H9 (cell line): ENCODE measurements at regions not wholly inside any gene's neighbourhood (a gene's known extent, or its start where the extent isn't known, plus 50 kb on each side); places are given as distances from the start of the nearest gene placed in this dataset.

ENCODE experiments used
- DNase-seq: peaks from one replicate; pipeline ENCODE4 v3.0.0-alpha.2; 2017
- H2AFZ ChIP-seq: one replicate; pipeline ENCODE4 v1.6.1; 2013; ENCODE audit warnings: mild to moderate bottlenecking, low read length, control low read depth, moderate library complexity
- H2AK5ac ChIP-seq: 2 replicates; pipeline ENCODE4 v1.6.1; 2013; ENCODE audit warnings: low read length, control low read depth, mixed read lengths; ENCODE audit not compliant: insufficient read length
- H2BK120ac ChIP-seq: one replicate; pipeline ENCODE4 v1.6.1; 2013; ENCODE audit warnings: low read depth, mild to moderate bottlenecking, low read length, control low read depth, inconsistent platforms; ENCODE audit not compliant: poor library complexity, severe bottlenecking
- H2BK12ac ChIP-seq: 2 replicates; pipeline ENCODE4 v1.6.1; 2013; ENCODE audit warnings: low read length, control low read depth, mixed read lengths, low read depth; ENCODE audit not compliant: insufficient read length
- H2BK15ac ChIP-seq: 2 replicates; pipeline ENCODE4 v1.6.1; 2013; ENCODE audit warnings: low read depth, low read length, control low read depth
- H2BK20ac ChIP-seq: one replicate; pipeline ENCODE4 v1.6.1; 2013; ENCODE audit warnings: low read depth, mild to moderate bottlenecking, low read length, control low read depth, inconsistent platforms; ENCODE audit not compliant: poor library complexity, severe bottlenecking
- H2BK5ac ChIP-seq: 2 replicates; pipeline ENCODE4 v1.6.1; 2013; ENCODE audit warnings: low read length, control low read depth, mixed read lengths; ENCODE audit not compliant: insufficient read length
- H3K14ac ChIP-seq: 2 replicates; pipeline ENCODE4 v1.6.1; 2013; ENCODE audit warnings: low read length, control low read depth; ENCODE audit not compliant: insufficient read depth
- H3K18ac ChIP-seq: 2 replicates; pipeline ENCODE4 v1.6.1; 2013; ENCODE audit warnings: low read depth, mild to moderate bottlenecking, mixed read lengths, low read length, control low read depth; ENCODE audit not compliant: insufficient read length
- H3K23ac ChIP-seq: 2 replicates; pipeline ENCODE4 v1.6.1; 2013; ENCODE audit warnings: low read length, control low read depth, mixed read lengths, low read depth; ENCODE audit not compliant: insufficient read length
- H3K23me2 ChIP-seq: 2 replicates; pipeline ENCODE4 v1.6.1; 2013; ENCODE audit warnings: low read depth, mild to moderate bottlenecking, mixed read lengths, low read length, control low read depth; ENCODE audit not compliant: insufficient read length, poor library complexity, severe bottlenecking
- H3K27ac ChIP-seq: 2 replicates; pipeline ENCODE4 v1.5.1; 2013; ENCODE audit warnings: low read length, control low read depth, mixed read lengths, low read depth; ENCODE audit not compliant: insufficient read length
- H3K27me3 ChIP-seq: 2 replicates; pipeline ENCODE4 v1.6.1; 2013; ENCODE audit warnings: low read length, control low read depth, inconsistent platforms; ENCODE audit not compliant: insufficient read depth
- H3K4ac ChIP-seq: 2 replicates; pipeline ENCODE4 v1.6.1; 2013; ENCODE audit warnings: low read depth, mild to moderate bottlenecking, control low read depth, inconsistent platforms, low read length, moderate library complexity
- H3K4me1 ChIP-seq: 2 replicates; pipeline ENCODE4 v1.6.1; 2013; ENCODE audit warnings: low read length, control low read depth, inconsistent platforms; ENCODE audit not compliant: insufficient read depth
- H3K4me2 ChIP-seq: 2 replicates; pipeline ENCODE4 v1.6.1; 2013; ENCODE audit warnings: low read length, control low read depth, mixed read lengths; ENCODE audit not compliant: insufficient read length, insufficient read depth
- H3K56ac ChIP-seq: 2 replicates; pipeline ENCODE4 v1.6.1; 2013; ENCODE audit warnings: low read depth, mild to moderate bottlenecking, mixed read lengths, low read length, control low read depth; ENCODE audit not compliant: insufficient read length
- H3K79me1 ChIP-seq: 2 replicates; pipeline ENCODE4 v1.6.1; 2013; ENCODE audit warnings: low read depth, mild to moderate bottlenecking, moderate library complexity, low read length, control low read depth, inconsistent platforms; ENCODE audit not compliant: insufficient read depth, poor library complexity, severe bottlenecking
- H3K79me2 ChIP-seq: 2 replicates; pipeline ENCODE4 v1.6.1; 2013; ENCODE audit warnings: low read length, control low read depth, inconsistent platforms; ENCODE audit not compliant: insufficient read depth
- H3K9ac ChIP-seq: 2 replicates; pipeline ENCODE4 v1.6.1; 2013; ENCODE audit warnings: low read length, control low read depth, mixed read lengths; ENCODE audit not compliant: insufficient read length; ENCODE audit errors: extremely low read depth
- H3K9me3 ChIP-seq: one replicate; pipeline ENCODE4 v1.6.1; 2013; ENCODE audit warnings: low read depth, low read length, inconsistent platforms; ENCODE audit not compliant: control insufficient read depth
- H3T11ph ChIP-seq: one replicate; pipeline ENCODE4 v1.6.1; 2013; ENCODE audit warnings: mild to moderate bottlenecking, low read length, control low read depth, inconsistent platforms
- H4K20me1 ChIP-seq: one replicate; pipeline ENCODE4 v1.6.1; 2013; ENCODE audit not compliant: control insufficient read depth, insufficient read length, insufficient read depth
- H4K5ac ChIP-seq: 2 replicates; pipeline ENCODE4 v1.6.1; 2013; ENCODE audit warnings: low read depth, mild to moderate bottlenecking, mixed read lengths, low read length, control low read depth; ENCODE audit not compliant: insufficient read length
- H4K8ac ChIP-seq: replicated peaks from 2 replicates; pipeline ENCODE4 v1.6.1; 2013; ENCODE audit warnings: low read length, control low read depth, mixed read lengths, low read depth; ENCODE audit not compliant: insufficient read length
- H4K91ac ChIP-seq: 2 replicates; pipeline ENCODE4 v1.6.1; 2013; ENCODE audit warnings: low read depth, mild to moderate bottlenecking, moderate library complexity, mixed read lengths, low read length, control low read depth; ENCODE audit not compliant: insufficient read length
- H3K27ac Mint-ChIP-seq, 3 experiments: 2 replicates in 2 of 3; 3 replicates in 1 of 3; pipeline ENCODE4 v1.8.0; 2020 to 2021; ENCODE audit warnings: mixed read lengths in 3 of 3, mild to moderate bottlenecking in 1 of 3, moderate library complexity in 1 of 3
- H3K27me3 Mint-ChIP-seq: 2 replicates; pipeline ENCODE4 v1.8.0; 2021; ENCODE audit warnings: low read depth, mild to moderate bottlenecking, moderate library complexity, mixed read lengths
- H3K36me3 Mint-ChIP-seq, 3 experiments: 2 replicates in 2 of 3; 3 replicates in 1 of 3; pipeline ENCODE4 v1.8.0; 2020 to 2021; ENCODE audit warnings: low read depth in 3 of 3, mixed read lengths in 3 of 3; ENCODE audit not compliant: insufficient read depth in 1 of 3
- H3K4me1 Mint-ChIP-seq, 2 experiments: 2 replicates each; pipeline ENCODE4 v1.8.0; 2020; ENCODE audit warnings: mixed read lengths in 2 of 2
- H3K4me3 Mint-ChIP-seq, 2 experiments: 2 replicates in 1 of 2; 3 replicates in 1 of 2; pipeline ENCODE4 v1.8.0; 2020 to 2021; ENCODE audit warnings: mild to moderate bottlenecking in 2 of 2, mixed read lengths in 2 of 2, moderate library complexity in 1 of 2
- H3K9me3 Mint-ChIP-seq, 2 experiments: 2 replicates in 1 of 2; 3 replicates in 1 of 2; pipeline ENCODE4 v1.8.0; 2020; ENCODE audit warnings: mild to moderate bottlenecking in 2 of 2, mixed read lengths in 2 of 2, moderate library complexity in 1 of 2
- CTCF ChIP-seq: fragments of 200-600 bp; sonication (generic); conservative IDR thresholded peaks from 3 replicates; pipeline ENCODE4 v1.8.0; 2021; ENCODE audit warnings: antibody characterized with exemption, mild to moderate bottlenecking
- WGBS: extraction: QIAGEN DNeasy Blood & Tissue Kit; methylation state at CpG from one replicate; pipeline ENCODE4 v1.1.7; 2013; ENCODE audit warnings: missing lambda C conversion rate, low lambda C conversion rate, mixed read lengths; ENCODE audit not compliant: insufficient read length; ENCODE audit errors: extremely low coverage; 5-methylcytosine and 5-hydroxymethylcytosine counted together

DNA sequence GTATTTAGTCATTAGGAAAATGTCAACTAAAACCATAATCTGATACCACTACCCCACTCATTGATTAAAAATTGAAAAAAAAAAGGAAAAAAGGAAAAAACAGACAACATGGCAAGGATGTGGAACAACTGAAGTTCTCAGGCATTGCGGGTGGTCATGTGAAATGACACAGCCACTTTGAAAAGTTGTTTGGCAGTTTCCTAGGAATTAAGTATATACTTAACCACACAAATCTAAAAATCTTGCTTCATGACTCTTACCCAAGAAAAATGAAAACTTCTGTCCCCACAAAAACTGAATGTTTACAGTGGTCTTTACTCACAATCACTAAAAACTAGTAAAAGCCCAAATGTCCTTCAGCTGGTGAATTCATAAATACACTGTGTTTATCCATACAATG, 254.5 kb downstream of the AHR start:
- no peak overlapping the region for H3T11ph ChIP-seq
- H2BK20ac ChIP-seq: no peak overlapping the region
- no peak overlapping the region for H2BK15ac ChIP-seq
- no peaks in the 10 kb centered on the region for H3K4me1 ChIP-seq
- H3K23me2 ChIP-seq: no peaks in the 10 kb centered on the region
- no peaks in the 10 kb centered on the region for H3K79me1 ChIP-seq
- no peak for DNase-seq
- H3K27ac ChIP-seq: no peak overlapping the region
- Mint-ChIP-seq H3K27me3 (no peaks in the 10 kb centered on the region), H3K4me1 (no peaks in the 10 kb centered on the region), H3K9me3 (no peaks in the 10 kb centered on the region; a peak in 1 of 5 replicates), H3K36me3 (no peaks in the 10 kb centered on the region), H3K27ac (no peak overlapping the region), H3K4me3 (no peak overlapping the region)
- H4K8ac ChIP-seq: no peak overlapping the region
- H3K79me2 ChIP-seq: no peaks in the 10 kb centered on the region
- no peak overlapping the region for H2BK120ac ChIP-seq
- no peak overlapping the region for H3K4ac ChIP-seq
- no peak overlapping the region for H3K4me2 ChIP-seq
- H2AK5ac ChIP-seq: no peak overlapping the region
- H2BK5ac ChIP-seq: no peak overlapping the region
- no peak overlapping the region for H3K23ac ChIP-seq
- no peak overlapping the region for H4K5ac ChIP-seq
- no peak overlapping the region for H3K14ac ChIP-seq
- H3K56ac ChIP-seq: no peak overlapping the region
- no peak overlapping the region for H3K9ac ChIP-seq
- no peaks in the 10 kb centered on the region for H3K27me3 ChIP-seq
- no peak overlapping the region for H2BK12ac ChIP-seq
- WGBS: no CpG with 5 or more reads among the region's 1 CpG
- H4K20me1 ChIP-seq: no peaks in the 10 kb centered on the region
- no peak overlapping the region for H2AFZ ChIP-seq
- TF ChIP-seq CTCF: no peak
- no peak overlapping the region for H4K91ac ChIP-seq
- no peak overlapping the region for H3K18ac ChIP-seq
- no peaks in the 10 kb centered on the region for H3K9me3 ChIP-seq
